ENCODE measurements at regions not wholly inside any gene's neighbourhood (a gene's known extent, or its start where the extent isn't known, plus 50 kb on each side); places are given as distances from the start of the nearest gene placed in this dataset.

DNA sequence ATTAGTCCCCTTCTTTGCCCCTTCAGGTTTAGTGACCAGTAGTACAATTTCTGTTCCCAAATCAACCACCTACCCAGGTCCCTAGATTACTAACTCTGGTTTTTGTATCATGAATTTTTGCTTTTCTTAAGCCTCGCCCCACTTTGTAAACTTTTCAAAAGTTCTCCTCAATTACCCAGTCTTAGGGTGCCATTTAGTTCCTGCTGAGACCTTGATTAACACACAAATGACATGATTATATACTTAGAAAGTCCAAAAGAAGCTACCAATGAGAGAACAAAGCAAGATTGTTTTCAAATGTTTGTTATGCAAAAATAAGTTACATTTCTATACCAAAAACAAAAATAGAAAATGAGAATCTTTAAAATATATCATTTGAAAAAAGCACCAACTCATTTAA is 594.4 kb downstream of the SQOR start (continued):
- TF ChIP-seq, protein P1, sequence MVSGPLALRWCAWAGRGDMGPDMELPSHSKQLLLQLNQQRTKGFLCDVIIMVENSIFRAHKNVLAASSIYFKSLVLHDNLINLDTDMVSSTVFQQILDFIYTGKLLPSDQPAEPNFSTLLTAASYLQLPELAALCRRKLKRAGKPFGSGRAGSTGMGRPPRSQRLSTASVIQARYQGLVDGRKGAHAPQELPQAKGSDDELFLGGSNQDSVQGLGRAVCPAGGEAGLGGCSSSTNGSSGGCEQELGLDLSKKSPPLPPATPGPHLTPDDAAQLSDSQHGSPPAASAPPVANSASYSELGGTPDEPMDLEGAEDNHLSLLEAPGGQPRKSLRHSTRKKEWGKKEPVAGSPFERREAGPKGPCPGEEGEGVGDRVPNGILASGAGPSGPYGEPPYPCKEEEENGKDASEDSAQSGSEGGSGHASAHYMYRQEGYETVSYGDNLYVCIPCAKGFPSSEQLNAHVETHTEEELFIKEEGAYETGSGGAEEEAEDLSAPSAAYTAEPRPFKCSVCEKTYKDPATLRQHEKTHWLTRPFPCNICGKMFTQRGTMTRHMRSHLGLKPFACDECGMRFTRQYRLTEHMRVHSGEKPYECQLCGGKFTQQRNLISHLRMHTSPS (CRISPR knock-in tag; IDR thresholded peaks at IDR 0.05; ENCODE audit: low read depth) = no peak

DNA sequence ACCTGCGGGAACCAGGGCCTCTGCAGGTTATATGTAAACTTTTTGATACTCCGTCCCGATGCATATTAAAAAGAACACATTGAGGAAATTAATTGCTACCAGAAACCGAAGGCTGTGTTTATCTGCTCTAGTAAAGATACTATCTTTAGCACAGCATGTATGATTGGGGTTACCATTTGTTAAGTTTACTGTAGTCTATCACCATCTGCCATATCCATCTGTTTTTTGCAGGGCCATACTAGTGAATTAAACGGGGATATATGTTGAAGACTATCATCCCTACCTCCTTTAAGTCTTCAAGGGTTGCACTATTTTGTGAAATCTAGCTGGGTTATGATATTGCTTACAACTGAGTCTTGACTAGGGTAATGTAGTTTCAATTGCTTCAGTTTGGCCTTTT is 597.0 kb downstream of the SQOR start:
- ATAC-seq (no peak), DNase-seq (ENCODE audit: low spot score) (no peak), FAIRE-seq (no peak)
- ChIA-PET POLR2A (no interaction called here), CTCF (ENCODE audit: low intra/inter-chr PET ratio, low total read pairs) (no interaction called here)
- 19% methylated on average over 5 of the region's 5 CpGs for WGBS (ENCODE audit: low lambda C conversion rate)
- in situ Hi-C loops (cut with HindIII; ENCODE audit: extremely low pct_ligation_motif_present, low pct_unique_long_range_greater_than_20kb) (no loop called here), intact Hi-C loops (cut with micrococcal nuclease; ENCODE audit: unreplicated experiment) (no loop called here)
- H3K9ac ChIP-seq (ENCODE audit: insufficient read depth, low read depth, low read length) = no peak overlapping the region
- BruUV-seq (replicated peaks) = no TSS peak
- no peaks in the 10 kb centered on the region for H3K4me1 ChIP-seq (ENCODE audit: insufficient read depth, low read length)
- H4K20me1 ChIP-seq (ENCODE audit: insufficient read depth, low read length) = no peaks in the 10 kb centered on the region
- TF ChIP-seq, protein P2, sequence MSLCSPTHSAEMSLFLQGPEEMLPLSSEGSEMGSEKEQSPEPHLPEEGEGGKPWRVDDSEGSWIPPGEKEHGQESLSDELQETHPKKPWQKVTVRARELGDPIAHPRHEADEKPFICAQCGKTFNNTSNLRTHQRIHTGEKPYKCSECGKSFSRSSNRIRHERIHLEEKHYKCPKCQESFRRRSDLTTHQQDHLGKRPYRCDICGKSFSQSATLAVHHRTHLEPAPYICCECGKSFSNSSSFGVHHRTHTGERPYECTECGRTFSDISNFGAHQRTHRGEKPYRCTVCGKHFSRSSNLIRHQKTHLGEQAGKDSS (CRISPR knock-in tag; IDR thresholded peaks at IDR 0.05; ENCODE audit: borderline replicate concordance, low read depth) = no peak
- no peak for TF ChIP-seq ZNF841 (CRISPR knock-in tag; IDR thresholded peaks at IDR 0.05; ENCODE audit: borderline replicate concordance)
- no peak for TF ChIP-seq ZNF546 (CRISPR knock-in tag; conservative IDR thresholded peaks at IDR 0.05)
- TF ChIP-seq FOXJ3 (CRISPR knock-in tag; IDR thresholded peaks at IDR 0.05; ENCODE audit: borderline replicate concordance) = no peak
- TF ChIP-seq FOXO1 (CRISPR knock-in tag; IDR thresholded peaks at IDR 0.05) = no peak
- TF ChIP-seq, protein P3, sequence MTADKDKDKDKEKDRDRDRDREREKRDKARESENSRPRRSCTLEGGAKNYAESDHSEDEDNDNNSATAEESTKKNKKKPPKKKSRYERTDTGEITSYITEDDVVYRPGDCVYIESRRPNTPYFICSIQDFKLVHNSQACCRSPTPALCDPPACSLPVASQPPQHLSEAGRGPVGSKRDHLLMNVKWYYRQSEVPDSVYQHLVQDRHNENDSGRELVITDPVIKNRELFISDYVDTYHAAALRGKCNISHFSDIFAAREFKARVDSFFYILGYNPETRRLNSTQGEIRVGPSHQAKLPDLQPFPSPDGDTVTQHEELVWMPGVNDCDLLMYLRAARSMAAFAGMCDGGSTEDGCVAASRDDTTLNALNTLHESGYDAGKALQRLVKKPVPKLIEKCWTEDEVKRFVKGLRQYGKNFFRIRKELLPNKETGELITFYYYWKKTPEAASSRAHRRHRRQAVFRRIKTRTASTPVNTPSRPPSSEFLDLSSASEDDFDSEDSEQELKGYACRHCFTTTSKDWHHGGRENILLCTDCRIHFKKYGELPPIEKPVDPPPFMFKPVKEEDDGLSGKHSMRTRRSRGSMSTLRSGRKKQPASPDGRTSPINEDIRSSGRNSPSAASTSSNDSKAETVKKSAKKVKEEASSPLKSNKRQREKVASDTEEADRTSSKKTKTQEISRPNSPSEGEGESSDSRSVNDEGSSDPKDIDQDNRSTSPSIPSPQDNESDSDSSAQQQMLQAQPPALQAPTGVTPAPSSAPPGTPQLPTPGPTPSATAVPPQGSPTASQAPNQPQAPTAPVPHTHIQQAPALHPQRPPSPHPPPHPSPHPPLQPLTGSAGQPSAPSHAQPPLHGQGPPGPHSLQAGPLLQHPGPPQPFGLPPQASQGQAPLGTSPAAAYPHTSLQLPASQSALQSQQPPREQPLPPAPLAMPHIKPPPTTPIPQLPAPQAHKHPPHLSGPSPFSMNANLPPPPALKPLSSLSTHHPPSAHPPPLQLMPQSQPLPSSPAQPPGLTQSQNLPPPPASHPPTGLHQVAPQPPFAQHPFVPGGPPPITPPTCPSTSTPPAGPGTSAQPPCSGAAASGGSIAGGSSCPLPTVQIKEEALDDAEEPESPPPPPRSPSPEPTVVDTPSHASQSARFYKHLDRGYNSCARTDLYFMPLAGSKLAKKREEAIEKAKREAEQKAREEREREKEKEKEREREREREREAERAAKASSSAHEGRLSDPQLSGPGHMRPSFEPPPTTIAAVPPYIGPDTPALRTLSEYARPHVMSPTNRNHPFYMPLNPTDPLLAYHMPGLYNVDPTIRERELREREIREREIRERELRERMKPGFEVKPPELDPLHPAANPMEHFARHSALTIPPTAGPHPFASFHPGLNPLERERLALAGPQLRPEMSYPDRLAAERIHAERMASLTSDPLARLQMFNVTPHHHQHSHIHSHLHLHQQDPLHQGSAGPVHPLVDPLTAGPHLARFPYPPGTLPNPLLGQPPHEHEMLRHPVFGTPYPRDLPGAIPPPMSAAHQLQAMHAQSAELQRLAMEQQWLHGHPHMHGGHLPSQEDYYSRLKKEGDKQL (CRISPR knock-in tag; IDR thresholded peaks at IDR 0.05; ENCODE audit: low read depth) = no peak
- no peak for TF ChIP-seq ZFP36L2 (CRISPR knock-in tag; IDR thresholded peaks at IDR 0.05)
- H3K27ac ChIP-seq (ENCODE audit: extremely low read length, insufficient read depth, low read length) = no peak overlapping the region
- no peak overlapping the region for H2AFZ ChIP-seq (ENCODE audit: low read length)
- no peak overlapping the region for H3K4me2 ChIP-seq (ENCODE audit: low read depth, low read length)
- no peaks in the 10 kb centered on the region for H3K36me3 ChIP-seq (replicated peaks in 1 of 2; ENCODE audit: control insufficient read depth in 1 of 2, insufficient read depth in 2 of 2, low read length in 2 of 2)
- H3K9me3 ChIP-seq (ENCODE audit: low read length) = peaks cover 22% of the 10 kb centered on the region
- no peak overlapping the region for H3K4me3 ChIP-seq (replicated peaks in 1 of 3; ENCODE audit: insufficient read depth in 1 of 3, low read depth in 2 of 3, low read length in 3 of 3)
- H3K79me2 ChIP-seq (ENCODE audit: insufficient read depth, low read length) = no peaks in the 10 kb centered on the region
- H3K27me3 ChIP-seq (ENCODE audit: control insufficient read depth in 1 of 2, insufficient read depth in 2 of 2, low read length in 2 of 2) = no peaks in the 10 kb centered on the region; a peak in 1 of 5 replicates
